Activated T-cell treated with anti-CD3 and anti-CD28 coated beads, Interleukin-2, amount 50 U/mL, for 72 hours (primary cell): ENCODE measurements at regions not wholly inside any gene's neighbourhood (a gene's known extent, or its start where the extent isn't known, plus 50 kb on each side); places are given as distances from the start of the nearest gene placed in this dataset.

Experiments
- ATAC-seq, 2 donors: fragments of 150-1000 bp; cut with Tn5 transposase; replicated peaks in 1 of 2; 2 replicates each; pipeline ENCODE4 v1.10.0; 2021; ENCODE audit warnings: moderate library complexity in 2 of 2, mild to moderate bottlenecking in 1 of 2
- DNase-seq, 2 donors: peaks; one replicate each; pipeline ENCODE4 v3.0.0; 2021 to 2022; ENCODE audit warnings: mixed read lengths in 1 of 2
- H3K27ac Mint-ChIP-seq: one replicate; pipeline ENCODE4 v1.8.0; 2022; ENCODE audit warnings: mild to moderate bottlenecking, moderate library complexity, mixed read lengths
- H3K27me3 Mint-ChIP-seq: one replicate; pipeline ENCODE4 v1.8.0; 2022; ENCODE audit warnings: low read depth, mixed read lengths
- H3K36me3 Mint-ChIP-seq, 2 donors: one replicate each; pipeline ENCODE4 v1.8.0; 2022; ENCODE audit warnings: mixed read lengths in 2 of 2, mild to moderate bottlenecking in 1 of 2; ENCODE audit not compliant: insufficient read depth in 2 of 2
- H3K4me1 Mint-ChIP-seq: one replicate; pipeline ENCODE4 v1.8.0; 2022; ENCODE audit warnings: low read depth, mixed read lengths
- H3K4me3 Mint-ChIP-seq, 2 donors: one replicate each; pipeline ENCODE4 v1.8.0; 2022; ENCODE audit warnings: mild to moderate bottlenecking in 2 of 2, mixed read lengths in 2 of 2, moderate library complexity in 2 of 2
- H3K9me3 Mint-ChIP-seq, 2 donors: one replicate each; pipeline ENCODE4 v1.8.0; 2022; ENCODE audit warnings: mixed read lengths in 2 of 2

- H3K4me3 Mint-ChIP-seq: no peak overlapping the region
- H3K9me3 Mint-ChIP-seq: peaks cover 10 to 14% of the 10 kb centered on the region in 2 donors
Observed at GRCh38 chr1:189510827-189511226, 966.8 kb downstream of the BRINP3 start.

GRCh38 chr1:189513091-189513490 is 964.6 kb downstream of the BRINP3 start:
- Mint-ChIP-seq H3K9me3 (peaks cover 10 to 19% of the 10 kb centered on the region in 2 donors), H3K27ac (no peak overlapping the region), H3K36me3 (peaks cover 1% of the 10 kb centered on the region in 2 donors), H3K4me1 (no peaks in the 10 kb centered on the region), H3K4me3 (no peak overlapping the region), H3K27me3 (no peaks in the 10 kb centered on the region)
- no peak for ATAC-seq
- DNase-seq: no peak

More at GRCh38 chr1:189510827-189511226, 966.8 kb downstream of the BRINP3 start:
- DNase-seq (no peak), ATAC-seq (no peak)
- no peaks in the 10 kb centered on the region for H3K4me1 Mint-ChIP-seq
- H3K27me3 Mint-ChIP-seq: no peaks in the 10 kb centered on the region
- H3K36me3 Mint-ChIP-seq: peaks cover 1% of the 10 kb centered on the region in 2 donors
- no peak overlapping the region for H3K27ac Mint-ChIP-seq

GRCh38 chr1:189522441-189522840 is 955.2 kb downstream of the BRINP3 start:
- ATAC-seq (no peak), DNase-seq (no peak)
- H3K27me3 Mint-ChIP-seq: no peaks in the 10 kb centered on the region
- H3K36me3 Mint-ChIP-seq: no peaks in the 10 kb centered on the region
- H3K27ac Mint-ChIP-seq: no peak overlapping the region
- H3K4me1 Mint-ChIP-seq: no peaks in the 10 kb centered on the region
- no peak overlapping the region for H3K4me3 Mint-ChIP-seq
- H3K9me3 Mint-ChIP-seq: peaks cover 3 to 7% of the 10 kb centered on the region in 2 donors

- H3K27ac Mint-ChIP-seq: no peak overlapping the region
- H3K9me3 Mint-ChIP-seq: peaks cover 6% of the 10 kb centered on the region in 2 donors
- H3K27me3 Mint-ChIP-seq: no peaks in the 10 kb centered on the region
- no peak overlapping the region for H3K4me3 Mint-ChIP-seq
- no peaks in the 10 kb centered on the region for H3K4me1 Mint-ChIP-seq
- no peak for ATAC-seq
- no peak for DNase-seq
- H3K36me3 Mint-ChIP-seq: no peaks in the 10 kb centered on the region
Observed at GRCh38 chr1:189524501-189524900, 953.2 kb downstream of the BRINP3 start.

- peaks cover 10 to 11% of the 10 kb centered on the region in 2 donors for H3K9me3 Mint-ChIP-seq
- no peak overlapping the region for H3K4me3 Mint-ChIP-seq
- no peaks in the 10 kb centered on the region for H3K27me3 Mint-ChIP-seq
- no peaks in the 10 kb centered on the region for H3K4me1 Mint-ChIP-seq
- H3K36me3 Mint-ChIP-seq: peaks cover 0 to 2% of the 10 kb centered on the region in 2 donors
- H3K27ac Mint-ChIP-seq: no peak overlapping the region
- DNase-seq (no peak), ATAC-seq (no peak)
Observed at GRCh38 chr1:189530162-189530561, 947.5 kb downstream of the BRINP3 start.

GRCh38 chr1:189538271-189538670 is 939.4 kb downstream of the BRINP3 start:
- Mint-ChIP-seq H3K4me1 (no peaks in the 10 kb centered on the region), H3K27ac (no peak overlapping the region), H3K9me3 (peaks cover 3 to 6% of the 10 kb centered on the region in 2 donors), H3K27me3 (no peaks in the 10 kb centered on the region), H3K36me3 (peaks cover 0 to 2% of the 10 kb centered on the region in 2 donors), H3K4me3 (no peak overlapping the region)
- ATAC-seq: no peak
- DNase-seq: no peak

GRCh38 chr1:189550498-189550897 is 927.2 kb downstream of the BRINP3 start:
- no peaks in the 10 kb centered on the region for H3K36me3 Mint-ChIP-seq
- ATAC-seq (no peak), DNase-seq (no peak)
- H3K27me3 Mint-ChIP-seq: no peaks in the 10 kb centered on the region
- H3K9me3 Mint-ChIP-seq: peaks cover 0 to 3% of the 10 kb centered on the region in 2 donors
- no peaks in the 10 kb centered on the region for H3K4me1 Mint-ChIP-seq
- H3K27ac Mint-ChIP-seq: no peak overlapping the region
- no peak overlapping the region for H3K4me3 Mint-ChIP-seq

- ATAC-seq: no peak
- Mint-ChIP-seq H3K4me3 (no peak overlapping the region), H3K4me1 (no peaks in the 10 kb centered on the region), H3K27me3 (no peaks in the 10 kb centered on the region), H3K36me3 (no peaks in the 10 kb centered on the region), H3K9me3 (peaks cover 2 to 7% of the 10 kb centered on the region in 2 donors), H3K27ac (no peak overlapping the region)
- no peak for DNase-seq
Observed at GRCh38 chr1:189563784-189564183, 913.9 kb downstream of the BRINP3 start.

GRCh38 chr1:189567890-189568289 is 909.8 kb downstream of the BRINP3 start:
- Mint-ChIP-seq H3K27me3 (no peaks in the 10 kb centered on the region), H3K9me3 (peaks cover 7 to 10% of the 10 kb centered on the region in 2 donors), H3K4me1 (no peaks in the 10 kb centered on the region), H3K4me3 (no peak overlapping the region), H3K27ac (no peak overlapping the region), H3K36me3 (peaks cover 0 to 2% of the 10 kb centered on the region in 2 donors)
- DNase-seq (no peak), ATAC-seq (no peak)

- H3K9me3 Mint-ChIP-seq: peaks cover 8 to 10% of the 10 kb centered on the region in 2 donors
- ATAC-seq: no peak
- no peaks in the 10 kb centered on the region for H3K4me1 Mint-ChIP-seq
- H3K4me3 Mint-ChIP-seq: no peak overlapping the region
- no peaks in the 10 kb centered on the region for H3K27me3 Mint-ChIP-seq
- no peak overlapping the region for H3K27ac Mint-ChIP-seq
- DNase-seq: no peak
- no peaks in the 10 kb centered on the region for H3K36me3 Mint-ChIP-seq
Observed at GRCh38 chr1:189596197-189596596, 881.5 kb downstream of the BRINP3 start.

- DNase-seq (no peak), ATAC-seq (no peak)
- Mint-ChIP-seq H3K27me3 (no peaks in the 10 kb centered on the region), H3K4me1 (no peaks in the 10 kb centered on the region), H3K9me3 (peaks cover 8 to 10% of the 10 kb centered on the region in 2 donors), H3K4me3 (no peak overlapping the region), H3K27ac (no peak overlapping the region), H3K36me3 (no peaks in the 10 kb centered on the region)
Observed at GRCh38 chr1:189597083-189597482, 880.6 kb downstream of the BRINP3 start.

- Mint-ChIP-seq H3K27ac (no peak overlapping the region), H3K9me3 (no peaks in the 10 kb centered on the region), H3K36me3 (no peaks in the 10 kb centered on the region), H3K4me1 (no peaks in the 10 kb centered on the region), H3K27me3 (no peaks in the 10 kb centered on the region), H3K4me3 (no peak overlapping the region)
- ATAC-seq: no peak
- DNase-seq: no peak
Observed at GRCh38 chr1:189605226-189605625, 872.4 kb downstream of the BRINP3 start.

- DNase-seq (no peak), ATAC-seq (no peak)
- no peaks in the 10 kb centered on the region for H3K4me1 Mint-ChIP-seq
- H3K9me3 Mint-ChIP-seq: no peaks in the 10 kb centered on the region
- no peak overlapping the region for H3K4me3 Mint-ChIP-seq
- no peaks in the 10 kb centered on the region for H3K27me3 Mint-ChIP-seq
- no peak overlapping the region for H3K27ac Mint-ChIP-seq
- H3K36me3 Mint-ChIP-seq: no peaks in the 10 kb centered on the region
Observed at GRCh38 chr1:189606047-189606446, 871.6 kb downstream of the BRINP3 start.

- Mint-ChIP-seq H3K4me1 (no peaks in the 10 kb centered on the region), H3K27ac (no peak overlapping the region), H3K36me3 (no peaks in the 10 kb centered on the region), H3K27me3 (no peaks in the 10 kb centered on the region), H3K9me3 (no peaks in the 10 kb centered on the region), H3K4me3 (no peak overlapping the region)
- ATAC-seq: no peak
- DNase-seq: no peak
Observed at GRCh38 chr1:189606795-189607476, 870.7 kb downstream of the BRINP3 start.
